OCI-LY7 (cell line): ENCODE measurements at regions not wholly inside any gene's neighbourhood (a gene's known extent, or its start where the extent isn't known, plus 50 kb on each side); places are given as distances from the start of the nearest gene placed in this dataset.

ENCODE experiments used
- EZH2phosphoT487 ChIP-seq: fragments of 200-600 bp; sonication (generic); IDR thresholded peaks from 2 replicates; pipeline ENCODE4 v1.6.1; 2018; ENCODE audit warnings: low read depth, borderline replicate concordance, mild to moderate bottlenecking, mixed run types, antibody characterized with exemption, low read length, moderate library complexity, mixed read lengths
- TF ChIP-seq, protein P1 (sequence below): fragments of 200-600 bp; sonication (generic); conservative IDR thresholded peaks from 2 replicates; pipeline ENCODE4 v1.5.1; 2014; ENCODE audit warnings: mild to moderate bottlenecking, antibody characterized with exemption, low read length, moderate library complexity, mixed read lengths

DNA sequence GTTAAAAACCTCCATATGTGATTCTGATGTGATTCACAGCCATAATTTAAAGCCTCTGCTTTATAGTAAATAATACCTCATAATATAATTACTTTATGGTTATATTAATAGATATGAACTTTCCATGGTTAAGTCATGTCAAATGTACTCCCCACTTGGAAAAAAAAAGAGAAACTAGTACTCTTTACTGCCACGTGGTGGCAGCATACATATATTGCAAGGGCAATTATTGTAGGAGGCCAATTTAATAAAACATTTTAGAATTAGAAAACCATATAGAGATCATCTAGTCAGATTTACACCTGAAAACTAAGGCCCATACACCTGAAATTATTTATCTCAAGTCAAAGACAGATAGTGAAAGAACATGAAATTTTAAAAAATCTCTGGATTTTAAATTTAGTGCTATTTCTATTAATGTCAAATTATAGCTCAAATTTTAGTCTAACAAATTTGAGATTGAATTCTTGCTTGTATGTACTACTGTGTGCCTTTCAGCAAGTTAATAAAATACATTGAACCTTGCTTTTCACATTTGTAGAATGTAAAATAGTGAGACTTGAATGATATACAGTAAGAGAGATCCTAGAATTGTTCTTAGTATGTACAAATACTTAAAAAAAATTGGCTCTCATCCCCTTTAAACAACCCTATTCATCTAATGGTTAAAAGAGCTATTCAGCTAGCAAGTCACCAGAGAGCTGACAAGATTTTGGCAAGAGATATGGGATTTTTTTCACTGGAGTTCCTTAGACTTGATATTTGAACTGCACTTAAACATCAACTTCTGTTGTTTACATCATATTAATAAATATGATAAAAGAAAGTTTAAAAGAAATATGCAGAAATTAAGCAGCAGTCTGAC lies 603.8 kb downstream of the TLE4 start:
- TF ChIP-seq, protein P1, sequence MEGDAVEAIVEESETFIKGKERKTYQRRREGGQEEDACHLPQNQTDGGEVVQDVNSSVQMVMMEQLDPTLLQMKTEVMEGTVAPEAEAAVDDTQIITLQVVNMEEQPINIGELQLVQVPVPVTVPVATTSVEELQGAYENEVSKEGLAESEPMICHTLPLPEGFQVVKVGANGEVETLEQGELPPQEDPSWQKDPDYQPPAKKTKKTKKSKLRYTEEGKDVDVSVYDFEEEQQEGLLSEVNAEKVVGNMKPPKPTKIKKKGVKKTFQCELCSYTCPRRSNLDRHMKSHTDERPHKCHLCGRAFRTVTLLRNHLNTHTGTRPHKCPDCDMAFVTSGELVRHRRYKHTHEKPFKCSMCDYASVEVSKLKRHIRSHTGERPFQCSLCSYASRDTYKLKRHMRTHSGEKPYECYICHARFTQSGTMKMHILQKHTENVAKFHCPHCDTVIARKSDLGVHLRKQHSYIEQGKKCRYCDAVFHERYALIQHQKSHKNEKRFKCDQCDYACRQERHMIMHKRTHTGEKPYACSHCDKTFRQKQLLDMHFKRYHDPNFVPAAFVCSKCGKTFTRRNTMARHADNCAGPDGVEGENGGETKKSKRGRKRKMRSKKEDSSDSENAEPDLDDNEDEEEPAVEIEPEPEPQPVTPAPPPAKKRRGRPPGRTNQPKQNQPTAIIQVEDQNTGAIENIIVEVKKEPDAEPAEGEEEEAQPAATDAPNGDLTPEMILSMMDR: peak; percentile 92
- TF ChIP-seq EZH2phosphoT487: no peak
